GM19397 (cell line): ENCODE measurements at regions not wholly inside any gene's neighbourhood (a gene's known extent, or its start where the extent isn't known, plus 50 kb on each side); places are given as distances from the start of the nearest gene placed in this dataset.
"Not testable (repeated sequence)": the region's sequence is repeated elsewhere in the genome, so short reads cannot be mapped to it uniquely, and the experiment has no call there.

Experiments used
- ATAC-seq: cut with Tn5 transposase; IDR thresholded peaks from one replicate; pipeline ENCODE4 v1.9.1; 2021; ENCODE audit warnings: mild to moderate bottlenecking, moderate library complexity; ENCODE audit not compliant: unreplicated experiment

GRCh38 chr11:37963440-37963839 is 1365.4 kb upstream of the RAG2 start:
- ATAC-seq = no peak

DNA sequence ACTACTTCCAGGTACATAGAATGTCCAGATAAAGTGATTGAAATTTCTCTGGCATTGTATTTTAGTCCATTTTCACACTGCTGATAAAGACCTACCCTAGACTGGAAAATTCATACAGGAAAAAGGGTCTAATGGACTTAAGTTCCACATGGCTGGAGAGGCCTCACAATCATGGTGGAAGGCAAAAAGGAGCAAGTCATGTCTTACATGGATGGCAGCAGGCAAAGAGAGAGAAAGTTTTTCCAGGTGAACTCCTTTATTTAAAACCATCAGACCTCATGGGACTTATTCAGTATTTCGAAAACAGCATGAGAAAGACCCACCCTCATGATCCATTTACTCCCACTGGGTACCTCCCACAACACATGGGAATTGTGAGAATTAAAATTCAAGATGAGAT is 1359.7 kb upstream of the RAG2 start:
- no peak for ATAC-seq

DNA sequence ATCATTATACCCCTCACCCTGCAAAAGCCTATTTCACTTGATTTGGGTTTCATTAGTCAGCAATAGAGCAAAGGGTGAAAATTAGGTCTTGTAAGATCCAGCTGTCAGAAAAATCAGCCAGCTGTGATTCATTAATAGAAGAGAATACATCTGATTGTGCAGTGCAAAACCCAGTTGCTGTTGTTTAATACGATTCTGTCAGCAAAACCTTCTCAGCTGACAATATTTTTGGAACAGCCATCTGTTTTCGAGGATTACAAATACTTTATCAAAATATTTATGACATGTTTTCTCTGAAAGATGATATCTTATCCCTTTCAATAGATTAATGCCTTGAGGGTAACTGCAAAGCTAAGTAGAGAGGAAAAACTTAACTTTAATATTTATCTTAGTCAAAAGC is 1354.0 kb upstream of the RAG2 start:
- no peak for ATAC-seq

DNA sequence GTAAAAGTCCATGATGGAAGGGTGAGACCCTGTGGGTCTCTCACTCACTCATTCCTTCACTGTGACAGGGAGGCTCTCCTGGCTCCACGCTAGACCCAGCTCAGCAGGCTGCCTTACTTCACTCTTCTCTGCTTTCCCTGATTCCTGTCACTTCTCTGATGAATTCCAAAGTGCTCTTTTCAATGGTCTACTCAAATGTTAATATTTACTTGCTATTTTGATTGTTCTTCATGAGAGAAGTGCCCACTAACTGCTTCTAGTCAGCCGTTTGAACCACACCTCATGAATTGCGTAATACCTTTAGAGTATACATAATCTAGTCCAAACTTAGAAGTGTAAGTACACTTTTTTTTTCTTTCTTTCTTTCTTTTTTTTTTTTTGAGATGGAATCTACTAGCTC is 1350.2 kb upstream of the RAG2 start:
- ATAC-seq = no peak

DNA sequence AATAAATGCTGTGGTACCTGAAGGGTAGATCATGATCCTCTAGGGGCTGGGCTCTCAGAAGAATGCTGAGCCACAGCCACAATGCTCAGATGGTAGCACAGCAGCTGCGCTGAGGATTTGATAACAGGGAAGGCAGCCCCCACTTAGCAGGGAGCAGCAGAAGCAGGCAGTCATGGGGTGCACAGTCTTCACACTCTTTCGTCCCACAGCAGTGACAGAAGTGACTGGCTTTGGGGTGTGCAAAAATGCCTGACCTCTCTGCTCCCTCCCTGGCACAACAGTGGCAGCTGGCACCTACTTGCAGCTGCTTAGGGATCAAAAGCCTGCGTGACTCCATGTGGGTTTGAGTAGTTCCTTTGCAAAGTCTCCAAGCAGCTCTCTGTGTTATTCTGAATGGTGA is 1349.8 kb upstream of the RAG2 start:
- ATAC-seq = no peak

DNA sequence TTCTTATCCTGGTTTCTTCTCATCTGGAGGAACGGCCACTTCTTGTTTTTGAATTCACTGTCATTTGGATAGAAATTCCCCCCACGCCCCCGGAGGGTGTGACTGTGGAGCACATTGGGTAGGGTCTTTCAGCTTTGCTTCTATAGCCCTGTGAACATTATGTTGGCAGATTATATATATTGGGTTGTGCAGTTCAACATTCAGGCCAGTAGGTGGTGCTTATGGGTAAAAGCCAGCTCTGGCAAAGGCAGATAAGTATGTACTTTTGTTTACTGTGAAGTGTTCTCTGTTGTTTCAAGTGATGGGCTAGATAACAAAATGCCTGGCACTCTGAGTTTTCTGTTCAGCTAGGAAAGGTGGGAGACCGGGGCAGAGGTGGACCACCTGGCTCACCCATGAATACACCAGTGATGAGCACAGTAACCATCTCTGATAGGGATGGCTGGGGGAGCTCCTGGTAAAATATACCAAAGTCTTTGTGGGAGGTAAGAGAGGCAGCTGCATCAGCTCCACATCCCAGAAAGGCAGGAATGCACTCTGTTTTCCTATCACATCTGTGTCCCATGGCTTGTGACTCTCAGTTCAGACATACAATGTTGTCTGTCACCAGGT is 1348.2 kb upstream of the RAG2 start:
- ATAC-seq = no peak

GRCh38 chr11:37942081-37942480 is 1344.0 kb upstream of the RAG2 start:
- ATAC-seq = no peak

- no peak for ATAC-seq
Measured at GRCh38 chr11:37929100-37929653, 1331.1 kb upstream of the RAG2 start.

DNA sequence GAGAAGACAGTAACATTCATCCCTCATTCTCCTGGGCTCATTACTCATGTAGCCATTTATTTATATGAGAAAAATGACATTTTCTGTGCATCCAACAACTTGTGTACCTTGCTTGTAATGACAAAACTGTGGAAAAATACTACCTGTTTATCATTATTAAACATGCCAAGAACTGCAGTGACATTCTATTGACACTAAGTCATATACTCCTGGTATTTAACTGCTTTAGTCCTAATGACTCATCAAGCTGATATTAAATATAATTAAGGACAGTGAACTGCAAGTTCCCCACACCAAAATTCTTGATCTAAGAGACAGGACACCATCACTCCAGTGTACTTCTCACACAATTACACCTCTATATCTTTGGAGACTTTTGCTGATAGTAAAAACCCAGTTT is 1328.7 kb upstream of the RAG2 start:
- ATAC-seq = no peak

DNA sequence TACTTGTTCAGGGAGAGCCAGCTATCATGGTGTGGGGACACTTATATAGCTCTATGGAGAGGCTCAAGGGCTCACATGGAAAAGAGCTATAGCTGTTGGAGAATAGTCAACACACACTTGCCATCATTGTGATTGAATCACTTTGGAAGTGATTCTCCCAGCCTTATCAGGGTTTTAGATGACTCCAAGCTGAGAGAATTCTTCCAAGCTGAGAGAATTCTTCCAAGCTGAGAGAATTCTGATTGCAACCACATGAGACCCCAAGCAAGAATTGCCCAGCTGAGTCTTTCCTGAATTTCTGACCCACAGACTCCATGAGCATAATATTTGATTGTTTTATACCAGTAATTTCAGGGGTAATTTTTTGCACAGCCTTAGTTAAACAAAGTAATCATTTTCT is 1318.3 kb upstream of the RAG2 start:
- ATAC-seq = no peak

GRCh38 chr11:37914859-37915258 is 1316.8 kb upstream of the RAG2 start:
- ATAC-seq = no peak

DNA sequence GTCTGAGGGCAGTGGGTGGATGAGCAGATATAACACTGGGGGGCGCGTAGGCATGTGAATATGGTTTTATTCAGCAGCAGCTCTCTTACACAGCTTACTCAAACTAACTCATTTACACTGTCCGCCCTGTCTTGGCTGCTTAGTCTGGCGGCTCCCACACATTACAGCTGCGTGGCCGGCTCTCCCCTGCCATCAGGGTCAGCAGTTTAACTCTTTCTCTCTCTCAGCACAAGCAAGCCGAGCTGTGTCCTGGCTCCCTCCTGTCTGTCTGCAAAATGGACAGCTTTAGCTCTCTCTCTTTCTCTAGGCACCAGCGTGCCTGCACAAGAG is 1310.1 kb upstream of the RAG2 start:
- ATAC-seq = no peak

GRCh38 chr11:37907436-37908218 is 1309.6 kb upstream of the RAG2 start:
- no peak for ATAC-seq

DNA sequence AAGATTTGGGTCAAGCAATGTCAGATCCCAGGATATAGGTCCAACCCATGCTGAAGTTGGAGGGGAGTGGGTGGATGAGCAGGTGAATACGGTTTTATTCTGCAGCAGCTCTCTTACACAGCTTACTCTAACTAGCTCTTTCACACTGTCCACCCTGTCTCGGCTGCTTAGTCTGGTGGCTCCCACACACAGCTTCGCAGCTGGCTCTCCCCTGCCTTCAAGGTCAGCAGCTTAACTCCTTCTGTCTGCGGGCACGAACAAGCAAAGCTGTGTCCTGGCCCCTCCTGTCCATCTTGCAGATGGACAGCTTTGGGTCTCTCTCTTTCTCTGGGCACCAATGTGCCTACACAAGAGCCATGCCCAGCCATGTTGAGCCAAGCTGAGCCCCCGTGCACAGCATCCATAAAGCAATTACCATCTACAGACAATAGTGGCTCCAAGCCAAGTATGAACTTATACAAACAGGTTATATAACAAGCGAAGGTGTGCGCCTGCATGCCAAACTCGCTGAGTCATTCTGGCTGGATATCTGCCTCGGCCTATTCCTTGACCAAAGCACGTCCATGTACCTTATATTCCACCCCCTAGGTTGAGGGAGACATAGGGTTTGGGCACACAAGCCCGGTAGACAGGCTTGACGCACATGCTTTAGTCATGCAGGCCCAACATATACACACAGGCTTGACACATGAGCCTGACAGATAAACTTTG is 1307.8 kb upstream of the RAG2 start:
- ATAC-seq = no peak

DNA sequence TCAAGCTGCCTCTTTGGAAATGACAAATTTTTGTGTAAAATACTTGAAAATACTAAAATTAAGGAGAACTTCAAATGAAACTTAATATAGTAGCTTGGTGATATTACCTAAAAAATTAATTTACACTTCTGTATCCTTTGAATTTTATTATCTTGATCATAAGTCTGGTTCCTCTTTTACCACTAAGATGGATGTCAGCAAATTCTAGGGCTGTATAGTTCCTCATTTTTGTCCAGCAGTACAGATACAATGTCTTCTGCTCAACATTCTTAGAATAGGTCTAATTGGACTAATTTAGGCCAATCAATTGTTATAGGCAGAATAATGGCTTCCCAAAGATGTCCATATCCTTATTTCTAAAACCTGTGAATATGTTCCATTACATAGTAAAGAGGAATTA is 1298.0 kb upstream of the RAG2 start:
- ATAC-seq = no peak

DNA sequence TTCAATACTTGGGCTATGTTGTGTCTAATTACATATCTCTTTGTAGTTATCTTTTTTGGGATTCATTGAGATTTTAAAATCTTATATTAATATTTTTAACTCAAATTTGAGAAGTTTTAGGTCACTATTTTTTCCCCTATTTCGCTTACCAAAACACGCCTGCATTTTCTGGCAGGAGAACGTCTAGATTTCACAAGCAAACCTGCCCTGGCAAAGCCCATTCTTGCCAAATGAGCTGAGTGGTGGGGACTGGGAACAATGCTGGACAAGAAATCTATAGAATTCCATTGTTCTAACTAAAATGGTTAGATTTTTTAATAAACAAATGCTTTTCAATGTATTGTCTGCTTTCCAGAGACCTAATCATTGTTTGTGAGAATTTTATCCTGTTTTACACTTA is 1283.7 kb upstream of the RAG2 start:
- ATAC-seq = no peak

DNA sequence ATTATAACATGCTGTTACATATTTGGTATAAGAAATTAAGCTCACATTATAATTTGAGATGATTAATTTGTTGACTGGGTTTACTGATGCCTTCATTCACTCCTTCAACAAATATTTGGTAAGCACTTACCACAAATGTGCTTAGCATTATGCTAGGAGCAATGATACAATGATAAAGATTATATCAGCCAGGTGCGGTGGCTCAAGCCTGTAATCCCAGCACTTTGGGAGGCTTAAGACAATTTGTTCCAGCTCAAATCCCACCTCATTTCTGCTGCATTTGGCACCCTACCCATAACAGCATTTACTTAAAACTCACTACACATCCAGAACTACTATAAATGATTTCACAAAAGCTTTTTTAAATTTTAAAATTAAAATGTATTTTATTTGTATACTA is 1263.6 kb upstream of the RAG2 start:
- no peak for ATAC-seq

DNA sequence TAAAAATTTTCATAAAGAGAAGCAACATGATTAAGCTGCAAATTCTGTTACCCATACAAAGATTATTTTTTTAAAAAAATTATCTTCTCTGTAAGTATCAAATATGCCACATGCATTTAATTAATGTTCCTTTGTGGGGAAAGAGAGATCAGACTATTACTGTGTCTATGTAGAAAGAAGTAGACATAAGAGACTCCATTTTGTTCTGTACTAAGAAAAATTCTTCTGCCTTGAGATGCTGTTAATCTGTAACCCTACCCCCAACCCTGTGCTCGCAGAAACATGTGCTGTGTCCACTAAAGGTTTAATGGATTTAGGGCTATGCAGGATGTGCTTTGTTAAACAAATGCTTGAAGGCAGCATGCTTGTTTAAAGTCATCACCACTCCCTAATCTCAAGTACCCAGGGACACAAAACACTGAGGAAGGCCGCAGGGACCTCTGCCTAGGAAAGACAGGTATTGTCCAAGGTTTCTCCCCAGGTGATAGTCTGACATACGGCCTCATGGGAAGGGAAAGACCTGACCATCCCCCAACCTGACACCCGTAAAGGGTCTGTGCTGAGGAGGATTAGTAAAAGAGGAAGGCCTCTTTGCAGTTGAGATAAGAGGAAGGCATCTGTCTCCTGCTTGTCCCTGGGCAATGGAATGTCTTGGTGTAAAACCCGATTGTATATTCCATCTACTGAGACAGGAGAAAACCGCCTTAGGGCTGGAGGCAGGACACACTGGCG is 1260.9 kb upstream of the RAG2 start:
- ATAC-seq = not testable (repeated sequence)

DNA sequence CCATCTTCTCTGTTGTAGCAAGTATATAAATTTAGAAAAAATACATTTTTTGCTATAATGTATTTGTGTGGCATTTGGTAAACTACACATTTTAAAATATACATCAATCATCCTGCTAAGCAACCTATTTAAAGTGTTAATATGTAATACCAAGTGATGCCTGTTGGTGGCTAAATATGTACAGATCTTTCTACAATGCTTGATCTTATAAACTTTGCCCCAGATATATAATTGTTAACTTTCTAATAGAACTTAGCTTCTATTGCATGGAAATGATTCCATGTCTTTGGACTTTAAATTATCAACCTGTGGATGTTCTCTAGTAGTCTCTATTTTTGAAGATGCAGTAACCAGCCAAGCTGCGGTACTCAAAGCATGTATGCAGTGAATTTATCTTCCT is 1260.4 kb upstream of the RAG2 start:
- ATAC-seq = no peak

DNA sequence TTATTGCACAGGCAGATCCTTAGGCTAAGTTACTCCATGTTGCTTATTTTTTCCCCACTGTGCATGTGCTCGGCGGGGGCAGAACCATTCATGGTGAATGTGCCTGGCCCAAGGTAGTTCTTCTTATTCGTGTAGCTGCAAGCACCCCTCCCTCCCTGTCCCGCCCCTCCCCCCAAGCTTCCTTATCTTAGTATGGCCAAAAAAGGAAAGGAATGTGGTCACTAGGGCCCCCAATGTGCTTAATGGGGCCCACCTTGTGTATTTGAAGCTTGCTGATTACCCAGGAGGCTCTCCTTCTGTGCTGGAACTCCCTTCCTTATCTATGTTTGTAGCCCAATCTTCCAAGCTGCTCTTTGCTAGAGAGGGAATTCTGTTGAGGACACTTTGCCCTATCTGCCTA is 1259.7 kb upstream of the RAG2 start:
- ATAC-seq = no peak

DNA sequence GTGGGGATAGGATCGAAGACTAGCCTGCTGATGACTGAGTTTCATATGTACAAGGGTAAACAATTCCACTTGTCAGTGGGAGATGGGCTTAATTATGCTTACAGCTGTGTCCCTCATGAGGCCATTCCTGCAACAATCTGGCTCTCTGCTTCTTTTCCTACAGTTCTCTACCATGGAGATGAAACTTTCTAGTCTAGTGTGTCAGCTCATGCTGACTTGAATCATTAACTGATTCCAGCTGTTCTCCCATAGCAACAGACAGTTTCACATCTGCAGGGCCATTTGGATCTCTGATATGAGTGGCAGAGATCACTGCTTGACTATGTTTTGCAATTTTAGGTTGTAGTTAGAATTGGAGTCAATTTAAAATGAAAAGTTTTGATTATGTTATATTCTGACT is 1251.7 kb upstream of the RAG2 start:
- no peak for ATAC-seq
